DND-41 (cell line): ENCODE measurements at regions not wholly inside any gene's neighbourhood (a gene's known extent, or its start where the extent isn't known, plus 50 kb on each side); places are given as distances from the start of the nearest gene placed in this dataset.

Experiments used
- ATAC-seq: fragments of 200-7000 bp; cut with Tn5 transposase; 3 replicates; pipeline ENCODE4 v1.9.1; 2021; ENCODE audit warnings: low read depth; ENCODE audit not compliant: insufficient read depth
- DNase-seq: peaks from one replicate; pipeline ENCODE4 v3.0.0-alpha.2; 2020
- H2AFZ ChIP-seq: 2 replicates; pipeline ENCODE4 v1.6.0; 2012; ENCODE audit warnings: low read depth, low read length
- H3K27ac ChIP-seq: 2 replicates; pipeline ENCODE4 v1.5.1; 2012; ENCODE audit warnings: low read length, inconsistent platforms
- H3K27me3 ChIP-seq: fragments of 200-600 bp; sonication (generic); 2 replicates; pipeline ENCODE4 v1.6.0; 2012; ENCODE audit warnings: low read length, mild to moderate bottlenecking, inconsistent platforms; ENCODE audit not compliant: insufficient read depth, poor library complexity
- H3K36me3 ChIP-seq: 2 replicates; pipeline ENCODE4 v1.5.1; 2012; ENCODE audit warnings: low read length, inconsistent platforms; ENCODE audit not compliant: insufficient read depth
- H3K4me1 ChIP-seq: 2 replicates; pipeline ENCODE4 v1.5.1; 2012; ENCODE audit warnings: mild to moderate bottlenecking, low read length; ENCODE audit not compliant: insufficient read depth
- H3K4me2 ChIP-seq: 2 replicates; pipeline ENCODE4 v1.6.0; 2012; ENCODE audit warnings: mild to moderate bottlenecking, moderate library complexity, low read length, inconsistent platforms; ENCODE audit not compliant: insufficient read depth
- H3K4me3 ChIP-seq, 2 experiments: fragments of 200-600 bp in 1 of 2; shearing (Covaris generic) in 1 of 2; 2 replicates each; pipeline ENCODE4 v1.5.1; 2012 to 2016; ENCODE audit warnings: inconsistent platforms in 2 of 2, low read length in 2 of 2, mild to moderate bottlenecking in 2 of 2, low read depth in 1 of 2, moderate library complexity in 1 of 2
- H3K79me2 ChIP-seq: 2 replicates; pipeline ENCODE4 v1.6.0; 2012; ENCODE audit warnings: low read length, inconsistent platforms; ENCODE audit not compliant: insufficient read depth
- H3K9ac ChIP-seq: 2 replicates; pipeline ENCODE4 v1.6.0; 2012; ENCODE audit warnings: low read depth, mild to moderate bottlenecking, inconsistent platforms, low read length, moderate library complexity
- H3K9me3 ChIP-seq: 2 replicates; pipeline ENCODE4 v1.5.1; 2012; ENCODE audit warnings: low read length, moderate library complexity, mild to moderate bottlenecking, inconsistent platforms; ENCODE audit not compliant: insufficient read depth, severe bottlenecking
- H4K20me1 ChIP-seq: 2 replicates; pipeline ENCODE4 v1.6.0; 2012; ENCODE audit warnings: low read length; ENCODE audit not compliant: insufficient read depth
- EZH2 ChIP-seq: IDR thresholded peaks from 3 replicates; pipeline ENCODE4 v1.6.1; 2012; ENCODE audit warnings: borderline replicate concordance, low read depth, mild to moderate bottlenecking, moderate library complexity, low read length, inconsistent platforms; ENCODE audit not compliant: severe bottlenecking
- TF ChIP-seq, protein P1 (sequence below): IDR thresholded peaks from 2 replicates; pipeline ENCODE4 v1.5.1; 2012; ENCODE audit warnings: borderline replicate concordance, low read length, moderate library complexity, mild to moderate bottlenecking; ENCODE audit not compliant: poor library complexity, severe bottlenecking; ENCODE audit errors: extremely low read depth

GRCh38 chr14:76577090-76577489 is 184.2 kb upstream of the VASH1 start:
- Histone ChIP-seq H3K4me1 (no peaks in the 10 kb centered on the region), H3K4me3 (no peak overlapping the region), H2AFZ (no peak overlapping the region), H3K4me2 (no peak overlapping the region), H3K9ac (no peak overlapping the region), H3K27ac (no peak overlapping the region), H3K9me3 (no peaks in the 10 kb centered on the region), H3K27me3 (peaks cover 3% of the 10 kb centered on the region), H3K36me3 (no peaks in the 10 kb centered on the region), H4K20me1 (no peaks in the 10 kb centered on the region), H3K79me2 (no peaks in the 10 kb centered on the region)
- DNase-seq (no peak), ATAC-seq (no peak)
- TF ChIP-seq, protein P1, sequence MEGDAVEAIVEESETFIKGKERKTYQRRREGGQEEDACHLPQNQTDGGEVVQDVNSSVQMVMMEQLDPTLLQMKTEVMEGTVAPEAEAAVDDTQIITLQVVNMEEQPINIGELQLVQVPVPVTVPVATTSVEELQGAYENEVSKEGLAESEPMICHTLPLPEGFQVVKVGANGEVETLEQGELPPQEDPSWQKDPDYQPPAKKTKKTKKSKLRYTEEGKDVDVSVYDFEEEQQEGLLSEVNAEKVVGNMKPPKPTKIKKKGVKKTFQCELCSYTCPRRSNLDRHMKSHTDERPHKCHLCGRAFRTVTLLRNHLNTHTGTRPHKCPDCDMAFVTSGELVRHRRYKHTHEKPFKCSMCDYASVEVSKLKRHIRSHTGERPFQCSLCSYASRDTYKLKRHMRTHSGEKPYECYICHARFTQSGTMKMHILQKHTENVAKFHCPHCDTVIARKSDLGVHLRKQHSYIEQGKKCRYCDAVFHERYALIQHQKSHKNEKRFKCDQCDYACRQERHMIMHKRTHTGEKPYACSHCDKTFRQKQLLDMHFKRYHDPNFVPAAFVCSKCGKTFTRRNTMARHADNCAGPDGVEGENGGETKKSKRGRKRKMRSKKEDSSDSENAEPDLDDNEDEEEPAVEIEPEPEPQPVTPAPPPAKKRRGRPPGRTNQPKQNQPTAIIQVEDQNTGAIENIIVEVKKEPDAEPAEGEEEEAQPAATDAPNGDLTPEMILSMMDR = no peak
- no peak for TF ChIP-seq EZH2

GRCh38 chr14:76577837-76578236 is 183.4 kb upstream of the VASH1 start:
- TF ChIP-seq, protein P1 = no peak
- TF ChIP-seq EZH2 = no peak
- no peak overlapping the region for H2AFZ ChIP-seq
- H3K36me3 ChIP-seq = no peaks in the 10 kb centered on the region
- no peak overlapping the region for H3K4me3 ChIP-seq
- DNase-seq (no peak), ATAC-seq (no peak)
- H3K27ac ChIP-seq = no peak overlapping the region
- H3K27me3 ChIP-seq = peaks cover 3% of the 10 kb centered on the region
- no peaks in the 10 kb centered on the region for H3K4me1 ChIP-seq
- H3K9me3 ChIP-seq = no peaks in the 10 kb centered on the region
- no peak overlapping the region for H3K9ac ChIP-seq
- no peak overlapping the region for H3K4me2 ChIP-seq
- H4K20me1 ChIP-seq = no peaks in the 10 kb centered on the region
- no peaks in the 10 kb centered on the region for H3K79me2 ChIP-seq

DNA sequence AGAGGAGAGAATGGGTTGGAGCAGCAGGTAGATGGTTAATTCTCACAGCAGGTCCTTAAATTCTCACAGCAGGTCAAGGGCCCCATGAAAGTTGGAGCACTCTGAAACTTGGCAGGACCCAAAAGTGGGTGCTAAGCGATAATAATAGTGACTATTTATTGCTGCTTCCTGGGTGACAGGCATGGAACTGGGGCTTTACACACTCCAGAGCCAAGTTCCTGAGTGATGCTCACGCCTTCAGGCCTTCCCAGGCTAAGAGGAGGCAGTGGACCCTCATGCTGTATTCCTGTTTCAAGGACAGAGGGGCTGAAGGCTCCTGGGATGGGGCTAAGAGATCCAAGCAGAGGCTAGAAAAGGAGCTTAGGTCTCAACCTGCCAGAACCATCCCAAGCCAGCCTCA is 180.9 kb upstream of the VASH1 start:
- DNase-seq = no peak
- Histone ChIP-seq H3K27ac (no peak overlapping the region), H3K27me3 (peaks cover 3% of the 10 kb centered on the region), H4K20me1 (no peaks in the 10 kb centered on the region), H3K9me3 (no peaks in the 10 kb centered on the region), H2AFZ (no peak overlapping the region), H3K9ac (no peak overlapping the region), H3K4me3 (no peak overlapping the region), H3K36me3 (no peaks in the 10 kb centered on the region), H3K4me1 (no peaks in the 10 kb centered on the region), H3K79me2 (no peaks in the 10 kb centered on the region), H3K4me2 (no peak overlapping the region)
- TF ChIP-seq, protein P1 = no peak
- no peak for TF ChIP-seq EZH2
- no peak for ATAC-seq

- no peak overlapping the region for H3K4me3 ChIP-seq
Measured at GRCh38 chr14:76580967-76581366, 180.3 kb upstream of the VASH1 start.

More at GRCh38 chr14:76580967-76581366, 180.3 kb upstream of the VASH1 start:
- H3K27me3 ChIP-seq = peaks cover 3% of the 10 kb centered on the region
- no peaks in the 10 kb centered on the region for H3K79me2 ChIP-seq
- TF ChIP-seq, protein P1 = no peak
- TF ChIP-seq EZH2 = no peak
- H3K9me3 ChIP-seq = no peaks in the 10 kb centered on the region
- H3K4me1 ChIP-seq = no peaks in the 10 kb centered on the region
- H3K4me2 ChIP-seq = no peak overlapping the region
- no peaks in the 10 kb centered on the region for H4K20me1 ChIP-seq
- no peak overlapping the region for H3K27ac ChIP-seq
- DNase-seq = no peak
- no peaks in the 10 kb centered on the region for H3K36me3 ChIP-seq
- no peak for ATAC-seq
- H2AFZ ChIP-seq = no peak overlapping the region
- no peak overlapping the region for H3K9ac ChIP-seq
